ENCODE measurements at regions not wholly inside any gene's neighbourhood (a gene's known extent, or its start where the extent isn't known, plus 50 kb on each side); places are given as distances from the start of the nearest gene placed in this dataset.

DNA sequence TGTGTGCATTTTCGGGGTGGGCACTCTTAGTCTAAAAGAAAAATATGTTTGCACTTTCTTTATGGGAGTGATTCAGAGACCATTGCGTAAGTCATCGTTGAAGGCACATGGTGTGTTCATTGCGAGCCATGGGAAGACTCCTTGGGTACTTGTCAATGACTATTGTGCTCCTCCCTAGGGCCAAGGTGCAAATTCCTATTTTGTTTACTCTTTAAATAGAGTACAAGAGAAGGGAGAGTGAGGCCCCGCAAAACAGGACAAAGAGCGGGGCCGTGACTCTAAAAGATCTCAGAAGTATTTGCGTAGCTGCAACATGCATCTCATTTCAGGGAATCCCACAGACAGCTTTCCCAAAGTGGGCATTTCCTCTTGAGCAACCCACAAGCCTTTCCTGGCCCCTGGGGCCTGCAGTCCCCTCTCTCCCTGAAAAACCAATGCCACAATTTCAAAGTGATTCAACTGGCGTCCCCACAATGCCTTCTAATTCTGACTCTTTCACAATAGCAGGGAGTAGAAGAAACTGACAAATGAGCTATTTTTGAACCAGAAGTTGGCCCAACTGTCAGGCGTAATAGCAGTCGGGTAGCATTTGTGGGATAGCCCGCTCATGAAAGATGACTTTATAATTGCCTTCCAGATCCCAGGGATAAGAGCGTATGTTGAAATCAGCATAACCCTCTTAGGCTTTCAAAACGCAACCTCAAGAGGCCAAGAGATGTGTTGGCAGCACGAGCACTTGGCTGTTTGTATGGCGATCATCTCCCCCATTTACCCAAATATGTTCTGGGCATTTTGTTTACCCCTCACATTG, 277.9 kb upstream of the BMP2 start:
- Histone ChIP-seq H3K36me3 (ENCODE audit: control insufficient read depth in 2 of 2, extremely low read depth in 1 of 2, insufficient read depth in 2 of 2, low read length in 2 of 2) (no peaks in the 10 kb centered on the region), H3K9me3 (ENCODE audit: control insufficient read depth, low read depth, low read length) (no peaks in the 10 kb centered on the region), H3K9ac (ENCODE audit: control insufficient read depth, extremely low read depth, insufficient read depth, low read length) (no peak overlapping the region), H2AFZ (ENCODE audit: control insufficient read depth, low read length) (no peak overlapping the region), H3K4me1 (ENCODE audit: control insufficient read depth, extremely low read depth, insufficient read depth, low read length) (no peaks in the 10 kb centered on the region), H4K20me1 (ENCODE audit: control insufficient read depth, extremely low read depth, insufficient read depth, low read length) (no peaks in the 10 kb centered on the region), H3K4me2 (ENCODE audit: control insufficient read depth, extremely low read depth, insufficient read depth, low read depth, low read length) (no peak overlapping the region), H3K9me1 (ENCODE audit: control insufficient read depth, extremely low read depth, insufficient read depth, low read length) (no peaks in the 10 kb centered on the region), H3K4me3 (ENCODE audit: control insufficient read depth in 2 of 3, extremely low read depth in 1 of 3, insufficient read depth in 2 of 3, low read depth in 1 of 3, low read length in 3 of 3) (no peak overlapping the region), H3K27me3 (ENCODE audit: control insufficient read depth, extremely low read depth, insufficient read depth, low read length) (no peaks in the 10 kb centered on the region), H3K27ac (ENCODE audit: control insufficient read depth, insufficient read depth, low read length) (no peak overlapping the region), H3K79me2 (ENCODE audit: control insufficient read depth, insufficient read depth, low read length) (no peaks in the 10 kb centered on the region)
- no peak for DNase-seq (ENCODE audit: low read depth, low spot score)
- dilution Hi-C loops (cut with MboI; ENCODE audit: extremely low pct_ligation_motif_present, low sequenced_read_pairs), result no loop called here
- no peak for FAIRE-seq
- TF ChIP-seq EZH2 (IDR thresholded peaks at IDR 0.05; ENCODE audit: low read length), result no peak
- TF ChIP-seq, protein P1, sequence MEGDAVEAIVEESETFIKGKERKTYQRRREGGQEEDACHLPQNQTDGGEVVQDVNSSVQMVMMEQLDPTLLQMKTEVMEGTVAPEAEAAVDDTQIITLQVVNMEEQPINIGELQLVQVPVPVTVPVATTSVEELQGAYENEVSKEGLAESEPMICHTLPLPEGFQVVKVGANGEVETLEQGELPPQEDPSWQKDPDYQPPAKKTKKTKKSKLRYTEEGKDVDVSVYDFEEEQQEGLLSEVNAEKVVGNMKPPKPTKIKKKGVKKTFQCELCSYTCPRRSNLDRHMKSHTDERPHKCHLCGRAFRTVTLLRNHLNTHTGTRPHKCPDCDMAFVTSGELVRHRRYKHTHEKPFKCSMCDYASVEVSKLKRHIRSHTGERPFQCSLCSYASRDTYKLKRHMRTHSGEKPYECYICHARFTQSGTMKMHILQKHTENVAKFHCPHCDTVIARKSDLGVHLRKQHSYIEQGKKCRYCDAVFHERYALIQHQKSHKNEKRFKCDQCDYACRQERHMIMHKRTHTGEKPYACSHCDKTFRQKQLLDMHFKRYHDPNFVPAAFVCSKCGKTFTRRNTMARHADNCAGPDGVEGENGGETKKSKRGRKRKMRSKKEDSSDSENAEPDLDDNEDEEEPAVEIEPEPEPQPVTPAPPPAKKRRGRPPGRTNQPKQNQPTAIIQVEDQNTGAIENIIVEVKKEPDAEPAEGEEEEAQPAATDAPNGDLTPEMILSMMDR (optimal IDR thresholded peaks at IDR 0.05 in 1 of 3, IDR thresholded peaks at IDR 0.05 in 1 of 3, conservative IDR thresholded peaks at IDR 0.05 in 1 of 3; ENCODE audit: extremely low read depth in 1 of 3, insufficient read depth in 2 of 3, low read length in 3 of 3), result no peak

DNA sequence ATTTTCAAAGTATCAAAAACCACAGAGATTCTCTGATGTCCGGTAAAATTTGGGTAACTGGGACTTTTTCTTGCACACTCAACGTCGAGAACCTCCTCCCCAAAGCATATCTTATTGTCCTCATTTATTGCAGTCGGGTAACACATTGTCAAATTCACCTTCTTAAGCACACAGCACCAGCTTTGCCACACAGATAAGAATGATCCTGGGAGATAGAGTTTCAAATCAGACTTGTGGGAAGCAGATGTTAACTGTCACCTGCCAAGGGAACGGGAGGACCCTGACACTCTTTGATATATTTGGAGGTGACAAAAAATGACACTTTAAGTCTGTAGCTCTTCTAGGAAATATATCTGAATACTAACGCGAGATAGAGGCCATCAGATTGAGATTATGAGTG, 282.1 kb upstream of the BMP2 start:
- dilution Hi-C loops (cut with MboI; ENCODE audit: extremely low pct_ligation_motif_present, low sequenced_read_pairs), result no loop called here
- no peak for TF ChIP-seq EZH2 (IDR thresholded peaks at IDR 0.05; ENCODE audit: low read length)
- TF ChIP-seq, protein P1 (optimal IDR thresholded peaks at IDR 0.05 in 1 of 3, IDR thresholded peaks at IDR 0.05 in 1 of 3, conservative IDR thresholded peaks at IDR 0.05 in 1 of 3; ENCODE audit: extremely low read depth in 1 of 3, insufficient read depth in 2 of 3, low read length in 3 of 3), result no peak
- DNase-seq (ENCODE audit: low read depth, low spot score), result no peak

More for the DNA sequence above, 282.1 kb upstream of the BMP2 start:
- H3K36me3 ChIP-seq (ENCODE audit: control insufficient read depth in 2 of 2, extremely low read depth in 1 of 2, insufficient read depth in 2 of 2, low read length in 2 of 2), result no peaks in the 10 kb centered on the region
- H3K9ac ChIP-seq (ENCODE audit: control insufficient read depth, extremely low read depth, insufficient read depth, low read length), result no peak overlapping the region
- no peak overlapping the region for H3K27ac ChIP-seq (ENCODE audit: control insufficient read depth, insufficient read depth, low read length)
- no peaks in the 10 kb centered on the region for H3K4me1 ChIP-seq (ENCODE audit: control insufficient read depth, extremely low read depth, insufficient read depth, low read length)
- H3K79me2 ChIP-seq (ENCODE audit: control insufficient read depth, insufficient read depth, low read length), result no peaks in the 10 kb centered on the region
- H3K4me3 ChIP-seq (ENCODE audit: control insufficient read depth in 2 of 3, extremely low read depth in 1 of 3, insufficient read depth in 2 of 3, low read depth in 1 of 3, low read length in 3 of 3), result no peak overlapping the region
- FAIRE-seq, result no peak
- no peaks in the 10 kb centered on the region for H3K27me3 ChIP-seq (ENCODE audit: control insufficient read depth, extremely low read depth, insufficient read depth, low read length)
- no peak overlapping the region for H3K4me2 ChIP-seq (ENCODE audit: control insufficient read depth, extremely low read depth, insufficient read depth, low read depth, low read length)
- H3K9me1 ChIP-seq (ENCODE audit: control insufficient read depth, extremely low read depth, insufficient read depth, low read length), result no peaks in the 10 kb centered on the region
- H3K9me3 ChIP-seq (ENCODE audit: control insufficient read depth, low read depth, low read length), result no peaks in the 10 kb centered on the region
- H4K20me1 ChIP-seq (ENCODE audit: control insufficient read depth, extremely low read depth, insufficient read depth, low read length), result no peaks in the 10 kb centered on the region
- no peak overlapping the region for H2AFZ ChIP-seq (ENCODE audit: control insufficient read depth, low read length)

Data from keratinocyte (primary cell).